ENCODE measurements at regions not wholly inside any gene's neighbourhood (a gene's known extent, or its start where the extent isn't known, plus 50 kb on each side); places are given as distances from the start of the nearest gene placed in this dataset.

GRCh38 chr12:97862072-97862471 lies 399.5 kb downstream of the RMST start:
- Mint-ChIP-seq H3K27me3 (ENCODE audit: unreplicated experiment) (no peaks in the 10 kb centered on the region), H3K27ac (ENCODE audit: unreplicated experiment) (no peak overlapping the region), H3K36me3 (ENCODE audit: insufficient read depth, unreplicated experiment) (no peaks in the 10 kb centered on the region), H3K4me1 (ENCODE audit: low read depth, unreplicated experiment) (no peaks in the 10 kb centered on the region), H3K9me3 (ENCODE audit: low read depth, unreplicated experiment) (peaks cover 7% of the 10 kb centered on the region), H3K4me3 (ENCODE audit: low read depth, unreplicated experiment) (no peak overlapping the region)
- no peak for DNase-seq
- no TSS peak for BruUV-seq (replicated peaks)
- TF ChIP-seq CTCF (IDR thresholded peaks at IDR 0.05; ENCODE audit: unreplicated experiment) = no peak
- intact Hi-C loops (cut with micrococcal nuclease; ENCODE audit: unreplicated experiment) = no loop called here
- CTCF ChIA-PET = no interaction called here

- Mint-ChIP-seq H3K36me3 (ENCODE audit: insufficient read depth, unreplicated experiment) (no peaks in the 10 kb centered on the region), H3K4me3 (ENCODE audit: low read depth, unreplicated experiment) (no peak overlapping the region), H3K4me1 (ENCODE audit: low read depth, unreplicated experiment) (no peaks in the 10 kb centered on the region), H3K27me3 (ENCODE audit: unreplicated experiment) (no peaks in the 10 kb centered on the region), H3K9me3 (ENCODE audit: low read depth, unreplicated experiment) (no peaks in the 10 kb centered on the region), H3K27ac (ENCODE audit: unreplicated experiment) (no peak overlapping the region)
- BruUV-seq (replicated peaks) = no TSS peak
- intact Hi-C loops (cut with micrococcal nuclease; ENCODE audit: unreplicated experiment) = no loop called here
- CTCF ChIA-PET = no interaction called here
- no peak for DNase-seq
- TF ChIP-seq CTCF (IDR thresholded peaks at IDR 0.05; ENCODE audit: unreplicated experiment) = no peak
Observed at GRCh38 chr12:97875064-97875463, 412.5 kb downstream of the RMST start.

GRCh38 chr12:97876780-97877179 lies 414.2 kb downstream of the RMST start:
- CTCF ChIA-PET = interaction anchor here (0.9 kb wide), 1 partner anchor 29 kb away, joined by 3 read pairs; no protein-coding TSS in a partner anchor
- Mint-ChIP-seq H3K27me3 (ENCODE audit: unreplicated experiment) (no peaks in the 10 kb centered on the region), H3K4me1 (ENCODE audit: low read depth, unreplicated experiment) (no peaks in the 10 kb centered on the region), H3K9me3 (ENCODE audit: low read depth, unreplicated experiment) (peaks cover 6% of the 10 kb centered on the region), H3K4me3 (ENCODE audit: low read depth, unreplicated experiment) (no peak overlapping the region), H3K36me3 (ENCODE audit: insufficient read depth, unreplicated experiment) (no peaks in the 10 kb centered on the region), H3K27ac (ENCODE audit: unreplicated experiment) (no peak overlapping the region)
- no peak for TF ChIP-seq CTCF (IDR thresholded peaks at IDR 0.05; ENCODE audit: unreplicated experiment)
- intact Hi-C loops (cut with micrococcal nuclease; ENCODE audit: unreplicated experiment) = no loop called here
- DNase-seq = no peak
- no TSS peak for BruUV-seq (replicated peaks)

GRCh38 chr12:97877404-97877803 lies 414.8 kb downstream of the RMST start:
- no TSS peak for BruUV-seq (replicated peaks)
- Mint-ChIP-seq H3K36me3 (ENCODE audit: insufficient read depth, unreplicated experiment) (no peaks in the 10 kb centered on the region), H3K4me1 (ENCODE audit: low read depth, unreplicated experiment) (no peaks in the 10 kb centered on the region), H3K9me3 (ENCODE audit: low read depth, unreplicated experiment) (peaks cover 7% of the 10 kb centered on the region), H3K27ac (ENCODE audit: unreplicated experiment) (no peak overlapping the region), H3K4me3 (ENCODE audit: low read depth, unreplicated experiment) (no peak overlapping the region), H3K27me3 (ENCODE audit: unreplicated experiment) (no peaks in the 10 kb centered on the region)
- no peak for TF ChIP-seq CTCF (IDR thresholded peaks at IDR 0.05; ENCODE audit: unreplicated experiment)
- CTCF ChIA-PET = no interaction called here
- intact Hi-C loops (cut with micrococcal nuclease; ENCODE audit: unreplicated experiment) = no loop called here
- no peak for DNase-seq
